Endothelial cell (in vitro differentiated cells): ENCODE measurements at regions not wholly inside any gene's neighbourhood (a gene's known extent, or its start where the extent isn't known, plus 50 kb on each side); places are given as distances from the start of the nearest gene placed in this dataset.

Source experiments
- DNase-seq: peaks from one replicate; pipeline ENCODE4 v3.0.0; 2021; ENCODE audit warnings: low spot score
- H3K27ac Mint-ChIP-seq: one replicate; pipeline ENCODE4 v1.8.0; 2021; ENCODE audit warnings: mixed read lengths, inconsistent platforms; ENCODE audit not compliant: unreplicated experiment
- H3K27me3 Mint-ChIP-seq: one replicate; pipeline ENCODE4 v1.8.0; 2021; ENCODE audit warnings: mild to moderate bottlenecking, moderate library complexity, mixed read lengths, inconsistent platforms; ENCODE audit not compliant: unreplicated experiment
- H3K36me3 Mint-ChIP-seq: one replicate; pipeline ENCODE4 v1.8.0; 2021; ENCODE audit warnings: mild to moderate bottlenecking, low read depth, mixed read lengths, inconsistent platforms; ENCODE audit not compliant: unreplicated experiment
- H3K4me1 Mint-ChIP-seq: one replicate; pipeline ENCODE4 v1.8.0; 2021; ENCODE audit warnings: mild to moderate bottlenecking, mixed read lengths, inconsistent platforms; ENCODE audit not compliant: unreplicated experiment
- H3K4me3 Mint-ChIP-seq: one replicate; pipeline ENCODE4 v1.8.0; 2021; ENCODE audit warnings: mild to moderate bottlenecking, mixed read lengths, inconsistent platforms; ENCODE audit not compliant: unreplicated experiment
- H3K9me3 Mint-ChIP-seq: one replicate; pipeline ENCODE4 v1.8.0; 2021; ENCODE audit warnings: mixed read lengths, inconsistent platforms; ENCODE audit not compliant: unreplicated experiment
- TF ChIP-seq, protein P1 (sequence below): fragments of 200-600 bp; sonication (generic); IDR thresholded peaks from one replicate; pipeline ENCODE4 v1.5.0; 2021; ENCODE audit warnings: antibody characterized with exemption; ENCODE audit not compliant: unreplicated experiment

DNA sequence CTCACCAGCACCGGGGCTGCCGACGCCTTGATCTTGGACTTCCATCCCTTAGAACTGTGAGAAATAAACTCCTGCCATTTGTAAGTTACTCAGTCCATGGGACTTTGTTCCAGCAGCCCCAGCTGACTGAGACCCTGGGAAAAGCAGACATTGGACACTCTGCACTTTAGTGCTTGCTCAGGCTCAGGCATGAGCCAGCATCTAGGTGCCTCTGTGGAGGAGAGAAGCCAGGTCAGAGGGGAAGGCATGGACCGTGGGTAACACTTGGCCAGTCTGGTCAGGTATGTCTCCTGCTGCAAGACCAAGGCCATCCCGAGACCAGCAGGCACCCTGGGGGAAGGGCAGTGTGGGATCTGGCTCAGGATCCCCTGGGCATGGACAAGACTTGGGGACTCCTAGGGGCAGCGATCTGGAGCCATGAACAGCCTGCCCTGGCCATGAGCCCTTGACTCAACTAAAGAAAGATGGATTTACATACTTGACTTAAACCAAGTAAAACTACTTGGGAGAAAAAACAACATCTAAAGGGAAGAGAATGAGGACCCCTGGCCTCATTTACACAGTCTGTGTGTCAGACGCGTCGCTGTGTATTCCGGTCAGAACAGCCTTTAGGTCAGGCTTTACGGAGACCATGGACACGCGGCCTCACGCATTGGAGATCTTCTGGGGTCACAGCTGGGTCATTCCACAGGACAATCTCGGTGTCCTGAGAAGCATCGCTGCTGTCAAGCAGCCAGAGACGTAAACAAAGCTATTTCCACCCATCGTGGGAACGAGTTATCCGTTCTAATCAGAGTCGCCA is 497.1 kb downstream of the BRD1 start:
- Mint-ChIP-seq H3K4me1 (no peaks in the 10 kb centered on the region), H3K36me3 (no peaks in the 10 kb centered on the region), H3K9me3 (peaks cover 6% of the 10 kb centered on the region), H3K27ac (no peak overlapping the region), H3K4me3 (no peak overlapping the region), H3K27me3 (peaks cover 8% of the 10 kb centered on the region)
- DNase-seq, result no peak
- TF ChIP-seq, protein P1, sequence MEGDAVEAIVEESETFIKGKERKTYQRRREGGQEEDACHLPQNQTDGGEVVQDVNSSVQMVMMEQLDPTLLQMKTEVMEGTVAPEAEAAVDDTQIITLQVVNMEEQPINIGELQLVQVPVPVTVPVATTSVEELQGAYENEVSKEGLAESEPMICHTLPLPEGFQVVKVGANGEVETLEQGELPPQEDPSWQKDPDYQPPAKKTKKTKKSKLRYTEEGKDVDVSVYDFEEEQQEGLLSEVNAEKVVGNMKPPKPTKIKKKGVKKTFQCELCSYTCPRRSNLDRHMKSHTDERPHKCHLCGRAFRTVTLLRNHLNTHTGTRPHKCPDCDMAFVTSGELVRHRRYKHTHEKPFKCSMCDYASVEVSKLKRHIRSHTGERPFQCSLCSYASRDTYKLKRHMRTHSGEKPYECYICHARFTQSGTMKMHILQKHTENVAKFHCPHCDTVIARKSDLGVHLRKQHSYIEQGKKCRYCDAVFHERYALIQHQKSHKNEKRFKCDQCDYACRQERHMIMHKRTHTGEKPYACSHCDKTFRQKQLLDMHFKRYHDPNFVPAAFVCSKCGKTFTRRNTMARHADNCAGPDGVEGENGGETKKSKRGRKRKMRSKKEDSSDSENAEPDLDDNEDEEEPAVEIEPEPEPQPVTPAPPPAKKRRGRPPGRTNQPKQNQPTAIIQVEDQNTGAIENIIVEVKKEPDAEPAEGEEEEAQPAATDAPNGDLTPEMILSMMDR, result no peak

DNA sequence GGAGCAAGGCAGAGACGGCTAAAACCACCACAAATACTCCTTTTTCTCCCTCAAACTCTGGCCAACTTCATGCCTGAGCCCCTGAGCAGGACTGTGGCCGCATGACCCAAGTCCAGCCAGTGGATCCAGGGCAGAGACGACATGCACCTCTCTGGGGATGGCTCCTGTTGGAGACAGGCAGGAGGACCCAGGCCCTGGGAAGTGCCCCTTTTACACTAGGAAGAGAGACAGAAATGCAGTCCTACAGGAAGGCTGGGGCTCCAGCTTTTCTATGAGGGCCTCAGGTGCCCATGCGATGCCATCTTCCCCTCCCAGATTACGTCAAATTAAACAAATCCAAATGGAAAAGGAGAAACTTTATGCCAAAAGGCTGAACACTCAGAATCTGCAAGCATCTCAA is 498.0 kb downstream of the BRD1 start:
- Mint-ChIP-seq H3K9me3 (peaks cover 6% of the 10 kb centered on the region), H3K27me3 (peaks cover 8% of the 10 kb centered on the region), H3K4me3 (no peak overlapping the region), H3K4me1 (no peaks in the 10 kb centered on the region), H3K36me3 (no peaks in the 10 kb centered on the region), H3K27ac (no peak overlapping the region)
- DNase-seq, result no peak
- TF ChIP-seq, protein P1, result no peak

DNA sequence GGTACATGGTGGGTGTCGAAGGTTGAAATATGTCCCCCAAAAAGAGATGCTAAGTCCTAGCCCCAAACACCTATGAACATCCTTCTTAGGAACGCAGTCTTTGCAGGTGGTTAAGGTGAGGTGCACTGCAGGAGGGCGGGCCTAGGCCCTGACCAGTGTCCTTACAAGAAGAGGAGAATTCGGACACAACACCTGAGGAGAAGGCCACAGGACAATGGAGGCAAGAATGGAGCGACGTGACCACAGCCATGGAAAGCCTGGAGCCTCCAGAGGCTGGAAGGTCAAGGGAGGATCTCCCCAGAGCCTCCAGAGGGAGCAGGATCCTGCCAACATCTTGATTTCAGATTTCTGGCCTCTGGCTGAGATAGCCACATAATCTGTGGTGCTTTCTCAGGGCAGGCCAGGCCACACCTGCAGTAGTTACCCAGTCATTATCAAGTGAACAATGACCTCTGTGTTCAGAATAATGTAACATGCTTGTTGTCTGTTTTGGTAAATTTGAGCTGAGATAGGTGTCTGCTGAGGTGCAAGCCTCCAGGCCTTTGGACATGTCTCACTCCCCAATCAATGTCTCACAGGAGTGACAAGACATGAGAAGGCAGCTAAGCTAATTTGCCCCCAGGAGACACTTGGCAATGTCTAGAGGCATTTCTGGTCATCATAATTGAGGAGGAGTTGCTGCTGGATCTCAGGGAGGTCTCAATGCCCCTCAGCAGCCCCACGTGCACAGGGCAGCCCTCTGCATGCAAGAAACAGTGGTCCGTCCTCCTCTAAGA is 498.9 kb downstream of the BRD1 start:
- peaks cover 8% of the 10 kb centered on the region for H3K27me3 Mint-ChIP-seq
- peaks cover 6% of the 10 kb centered on the region for H3K9me3 Mint-ChIP-seq
- no peaks in the 10 kb centered on the region for H3K36me3 Mint-ChIP-seq
- H3K4me3 Mint-ChIP-seq, result no peak overlapping the region
- no peak overlapping the region for H3K27ac Mint-ChIP-seq
- no peaks in the 10 kb centered on the region for H3K4me1 Mint-ChIP-seq
- TF ChIP-seq, protein P1, result no peak
- DNase-seq, result no peak

DNA sequence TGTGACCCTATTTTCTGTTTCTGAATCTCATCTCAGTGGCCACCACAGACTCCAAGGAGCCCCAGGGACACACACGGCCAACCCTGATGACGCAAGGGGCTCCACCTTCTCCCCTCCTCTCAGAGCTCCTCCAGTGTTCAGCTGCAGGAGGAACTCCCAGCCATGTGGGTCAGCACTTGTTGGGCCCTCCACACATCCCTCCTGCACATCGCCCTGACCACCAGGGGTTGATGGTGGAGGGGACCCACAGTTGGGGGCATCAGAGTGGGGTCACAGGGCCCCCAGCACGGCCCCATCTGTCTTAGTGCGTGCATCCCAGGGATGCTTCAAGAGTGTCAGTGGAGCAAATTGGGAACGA is 499.6 kb downstream of the BRD1 start:
- no peak overlapping the region for H3K4me3 Mint-ChIP-seq
- peaks cover 6% of the 10 kb centered on the region for H3K9me3 Mint-ChIP-seq
- peaks cover 11% of the 10 kb centered on the region for H3K27me3 Mint-ChIP-seq
- TF ChIP-seq, protein P1, result no peak
- no peaks in the 10 kb centered on the region for H3K4me1 Mint-ChIP-seq
- DNase-seq, result no peak
- no peak overlapping the region for H3K27ac Mint-ChIP-seq
- H3K36me3 Mint-ChIP-seq, result no peaks in the 10 kb centered on the region
